ENCODE measurements at regions not wholly inside any gene's neighbourhood (a gene's known extent, or its start where the extent isn't known, plus 50 kb on each side); places are given as distances from the start of the nearest gene placed in this dataset.

- Histone ChIP-seq H3K9me3 (ENCODE audit: low read depth, low read length) (no peaks in the 10 kb centered on the region), H3K27me3 (ENCODE audit: insufficient read depth, low read length) (peaks cover 3% of the 10 kb centered on the region), H4K20me1 (ENCODE audit: insufficient read depth, low read length) (no peaks in the 10 kb centered on the region), H3K4me3 (ENCODE audit: insufficient read depth, low read length) (no peak overlapping the region), H3K4me1 (ENCODE audit: insufficient read depth, low read length) (peaks cover 5% of the 10 kb centered on the region), H3K36me3 (ENCODE audit: insufficient read depth, low read length) (no peaks in the 10 kb centered on the region), H3K27ac (ENCODE audit: low read depth, low read length) (no peak overlapping the region), H2AFZ (ENCODE audit: low read length) (no peak overlapping the region), H3K4me2 (ENCODE audit: insufficient read depth, low read length) (no peak overlapping the region), H3K79me2 (ENCODE audit: insufficient read depth, low read length) (no peaks in the 10 kb centered on the region)
- no peak for DNase-seq (ENCODE audit: insufficient read length, low spot score, missing footprints)
- no peak for TF ChIP-seq CTCF (IDR thresholded peaks at IDR 0.05; ENCODE audit: extremely low read depth, low read depth, low read length)
These were observed 198.4 kb downstream of the TRIM27 start for GRCh38 chr6:28725274-28725809.

DNA sequence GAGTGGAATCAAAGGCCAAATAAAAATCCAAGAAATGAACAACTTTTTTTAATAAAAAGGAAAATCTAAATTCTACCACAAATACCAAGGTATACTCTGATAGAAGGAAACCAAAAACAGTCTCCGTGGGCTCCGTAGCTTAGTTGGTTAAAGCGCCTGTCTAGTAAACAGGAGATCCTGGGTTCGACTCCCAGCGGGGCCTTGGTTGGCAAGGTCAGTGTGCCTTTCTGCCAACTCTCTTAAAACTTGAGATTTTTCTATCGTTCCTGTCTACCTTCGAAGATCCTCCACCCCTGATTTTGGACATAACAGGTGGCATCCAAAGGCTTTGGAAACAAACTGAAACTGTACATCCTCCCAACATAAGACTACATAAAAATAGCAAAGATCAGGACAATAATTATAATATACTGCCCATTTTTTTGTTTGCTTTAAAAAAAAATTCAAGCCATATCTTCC lies 197.9 kb downstream of the TRIM27 start:
- no peak overlapping the region for H3K4me3 ChIP-seq (ENCODE audit: insufficient read depth, low read length)
- H2AFZ ChIP-seq (ENCODE audit: low read length): no peak overlapping the region
- TF ChIP-seq CTCF (IDR thresholded peaks at IDR 0.05; ENCODE audit: extremely low read depth, low read depth, low read length): no peak
- peaks cover 5% of the 10 kb centered on the region for H3K27me3 ChIP-seq (ENCODE audit: insufficient read depth, low read length)
- no peaks in the 10 kb centered on the region for H4K20me1 ChIP-seq (ENCODE audit: insufficient read depth, low read length)
- H3K27ac ChIP-seq (ENCODE audit: low read depth, low read length): no peak overlapping the region
- DNase-seq (ENCODE audit: insufficient read length, low spot score, missing footprints): no peak
- H3K9me3 ChIP-seq (ENCODE audit: low read depth, low read length): no peaks in the 10 kb centered on the region
- no peak overlapping the region for H3K4me2 ChIP-seq (ENCODE audit: insufficient read depth, low read length)
- peaks cover 5% of the 10 kb centered on the region for H3K4me1 ChIP-seq (ENCODE audit: insufficient read depth, low read length)
- no peaks in the 10 kb centered on the region for H3K36me3 ChIP-seq (ENCODE audit: insufficient read depth, low read length)
- no peaks in the 10 kb centered on the region for H3K79me2 ChIP-seq (ENCODE audit: insufficient read depth, low read length)

DNA sequence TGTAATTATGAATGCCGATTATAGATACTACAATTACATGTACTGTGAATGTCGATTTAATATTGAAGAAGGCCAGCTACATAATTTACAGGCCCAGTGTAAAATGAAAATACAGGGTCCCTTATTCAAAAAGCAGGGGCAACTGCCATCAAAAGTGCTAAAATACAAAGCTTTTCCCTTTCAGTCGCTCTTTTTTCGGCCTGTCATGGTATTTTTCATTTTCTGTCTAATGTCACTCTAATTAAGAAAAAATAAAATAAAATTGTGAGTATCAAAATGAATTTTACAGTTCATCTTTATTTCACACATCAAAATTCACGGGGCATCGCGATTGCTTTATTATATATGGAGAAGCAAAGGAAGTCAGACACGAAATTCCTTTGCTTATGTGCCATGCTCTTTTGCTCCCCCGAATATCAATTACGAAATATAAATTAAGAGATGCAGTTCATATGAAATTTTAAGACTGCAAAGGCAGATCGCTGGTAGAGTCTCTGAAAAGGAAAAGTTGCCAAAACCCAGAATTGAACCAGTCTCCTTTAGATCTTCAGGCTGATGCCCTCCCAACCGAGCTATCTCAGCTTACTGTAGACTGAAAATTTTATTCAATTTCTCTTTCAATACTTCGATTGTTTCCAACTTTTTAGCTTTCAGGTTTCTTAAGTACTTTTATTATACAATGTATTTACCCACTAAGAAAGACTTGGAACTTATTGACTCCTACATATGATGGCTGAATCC lies 197.0 kb downstream of the TRIM27 start:
- Histone ChIP-seq H3K9me3 (ENCODE audit: low read depth, low read length) (no peaks in the 10 kb centered on the region), H3K36me3 (ENCODE audit: insufficient read depth, low read length) (no peaks in the 10 kb centered on the region), H3K27me3 (ENCODE audit: insufficient read depth, low read length) (peaks cover 12% of the 10 kb centered on the region), H3K4me1 (ENCODE audit: insufficient read depth, low read length) (peaks cover 5% of the 10 kb centered on the region), H3K4me2 (ENCODE audit: insufficient read depth, low read length) (no peak overlapping the region), H3K79me2 (ENCODE audit: insufficient read depth, low read length) (no peaks in the 10 kb centered on the region), H3K4me3 (ENCODE audit: insufficient read depth, low read length) (no peak overlapping the region), H2AFZ (ENCODE audit: low read length) (no peak overlapping the region), H3K27ac (ENCODE audit: low read depth, low read length) (no peak overlapping the region), H4K20me1 (ENCODE audit: insufficient read depth, low read length) (no peaks in the 10 kb centered on the region)
- no peak for TF ChIP-seq CTCF (IDR thresholded peaks at IDR 0.05; ENCODE audit: extremely low read depth, low read depth, low read length)
- no peak for DNase-seq (ENCODE audit: insufficient read length, low spot score, missing footprints)

DNA sequence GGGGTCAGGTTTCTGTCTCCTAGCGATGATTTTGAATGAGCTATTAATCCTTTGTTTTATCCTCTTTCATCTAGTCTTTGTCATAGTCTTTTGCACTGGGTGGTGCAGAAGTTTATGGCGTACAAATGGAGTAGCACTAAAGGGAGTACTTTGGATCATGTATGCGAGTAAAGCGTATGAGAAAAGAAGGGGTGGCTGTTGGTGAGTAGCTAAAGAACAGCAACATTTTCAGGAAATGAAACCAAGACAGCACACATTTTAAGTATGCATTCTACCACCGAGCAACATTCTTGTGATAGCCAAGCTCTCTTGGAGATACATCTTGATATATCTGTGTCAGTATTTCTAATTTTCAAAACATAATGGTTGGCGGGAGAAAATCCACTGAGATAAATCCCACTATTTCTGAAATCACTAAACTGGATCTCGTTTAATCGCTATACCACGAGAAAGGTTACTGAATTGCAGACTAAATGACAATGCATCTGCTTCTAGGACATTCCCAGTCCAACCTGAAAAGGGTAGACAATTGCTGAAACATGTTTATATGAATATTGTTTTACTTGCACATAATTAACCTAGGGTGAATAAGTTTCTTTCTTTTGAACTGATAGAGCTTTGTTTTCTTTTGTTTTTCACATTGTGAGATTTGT lies 196.1 kb downstream of the TRIM27 start:
- H4K20me1 ChIP-seq (ENCODE audit: insufficient read depth, low read length): no peaks in the 10 kb centered on the region
- no peaks in the 10 kb centered on the region for H3K36me3 ChIP-seq (ENCODE audit: insufficient read depth, low read length)
- H3K4me2 ChIP-seq (ENCODE audit: insufficient read depth, low read length): peak overlapping the region; percentile 93
- no peak overlapping the region for H3K4me3 ChIP-seq (ENCODE audit: insufficient read depth, low read length)
- DNase-seq (ENCODE audit: insufficient read length, low spot score, missing footprints): no peak
- H3K9me3 ChIP-seq (ENCODE audit: low read depth, low read length): no peaks in the 10 kb centered on the region
- peaks cover 5% of the 10 kb centered on the region for H3K4me1 ChIP-seq (ENCODE audit: insufficient read depth, low read length)
- H2AFZ ChIP-seq (ENCODE audit: low read length): no peak overlapping the region
- H3K79me2 ChIP-seq (ENCODE audit: insufficient read depth, low read length): no peaks in the 10 kb centered on the region
- no peak for TF ChIP-seq CTCF (IDR thresholded peaks at IDR 0.05; ENCODE audit: extremely low read depth, low read depth, low read length)
- no peak overlapping the region for H3K27ac ChIP-seq (ENCODE audit: low read depth, low read length)
- peaks cover 15% of the 10 kb centered on the region for H3K27me3 ChIP-seq (ENCODE audit: insufficient read depth, low read length)
